Activated CD4-positive, alpha-beta T cell treated with anti-CD3 and anti-CD28 coated beads for 48 hours (primary cell): ENCODE measurements at regions not wholly inside any gene's neighbourhood (a gene's known extent, or its start where the extent isn't known, plus 50 kb on each side); places are given as distances from the start of the nearest gene placed in this dataset.

Source experiments
- DNase-seq: peaks from one replicate; pipeline ENCODE4 v3.0.0-alpha.2; 2020

DNA sequence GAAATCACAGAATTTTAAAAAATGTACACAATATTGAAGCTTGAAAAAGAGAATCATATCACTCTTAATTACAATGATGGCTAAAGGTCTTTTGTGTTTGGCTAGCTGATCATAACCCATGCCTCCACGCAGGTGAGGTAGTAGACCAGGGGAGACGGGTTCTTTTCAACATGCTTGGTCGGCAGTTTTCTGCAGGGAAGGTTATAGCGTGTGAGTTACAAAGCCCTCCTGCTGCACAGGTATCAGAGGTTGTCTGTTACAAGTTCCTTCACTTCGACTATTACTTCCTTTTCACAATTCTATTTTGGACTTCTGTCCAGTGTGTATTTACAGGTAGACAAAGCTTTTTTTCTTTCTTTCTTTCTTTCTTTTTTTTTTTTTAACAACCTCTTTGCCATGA is 127.1 kb upstream of the PRPS1L1 start:
- no peak for DNase-seq

DNA sequence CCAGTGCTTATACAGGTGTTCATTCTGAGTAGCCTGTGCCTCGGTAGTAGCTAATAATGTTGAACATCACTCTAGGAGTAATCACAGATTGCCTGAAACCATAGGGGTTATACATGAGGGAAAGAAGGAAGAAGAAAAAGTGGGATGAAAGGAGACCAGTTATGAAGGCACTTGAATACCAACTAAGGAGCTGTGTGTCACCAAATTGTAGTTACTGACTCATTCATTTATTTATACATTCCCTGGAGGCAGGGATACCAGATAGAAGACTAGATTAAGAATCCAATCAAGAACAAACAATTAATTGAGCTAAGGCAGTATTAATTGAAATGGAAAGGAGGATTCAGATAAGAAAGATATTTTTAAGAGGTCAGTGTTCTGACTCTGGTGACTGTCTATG is 129.6 kb upstream of the PRPS1L1 start:
- DNase-seq = no peak

DNA sequence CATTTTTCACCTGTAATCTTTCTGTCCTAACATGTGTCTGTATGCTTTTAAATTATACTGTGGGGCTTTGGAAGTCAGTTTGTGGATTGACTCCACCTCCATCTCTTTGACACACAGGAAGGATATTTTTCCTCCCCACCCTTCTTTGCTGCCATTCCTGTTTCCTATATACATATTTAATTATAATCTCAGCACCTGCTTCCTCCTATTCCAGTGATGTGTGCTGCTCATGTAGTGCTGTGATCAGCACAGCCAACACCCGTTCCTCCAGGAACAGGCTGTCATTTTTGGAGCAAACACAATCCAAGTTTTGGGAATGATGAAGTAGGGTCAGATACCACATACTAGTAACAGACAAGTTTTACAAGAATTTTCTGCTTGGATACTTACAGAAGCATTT is 135.0 kb upstream of the PRPS1L1 start:
- DNase-seq = no peak

DNA sequence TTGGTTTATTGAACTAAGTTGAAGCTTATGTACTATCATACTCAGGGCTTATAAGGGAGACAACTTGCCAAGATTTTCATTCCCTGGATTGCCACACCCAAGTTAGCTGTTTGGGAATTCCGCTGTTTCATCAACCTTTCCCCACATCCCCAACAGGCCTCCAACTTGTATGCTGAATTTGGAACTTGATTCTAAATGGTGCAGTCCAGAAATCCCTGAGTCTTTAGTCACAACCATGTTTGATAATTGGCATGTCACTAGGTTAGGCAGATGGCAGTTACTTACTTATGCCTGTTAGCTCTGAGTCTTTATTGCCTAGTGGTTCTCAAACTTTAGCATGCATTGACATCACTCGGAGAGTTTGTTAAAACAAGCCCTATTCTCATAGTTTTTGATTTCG is 135.4 kb upstream of the PRPS1L1 start:
- DNase-seq = no peak

DNA sequence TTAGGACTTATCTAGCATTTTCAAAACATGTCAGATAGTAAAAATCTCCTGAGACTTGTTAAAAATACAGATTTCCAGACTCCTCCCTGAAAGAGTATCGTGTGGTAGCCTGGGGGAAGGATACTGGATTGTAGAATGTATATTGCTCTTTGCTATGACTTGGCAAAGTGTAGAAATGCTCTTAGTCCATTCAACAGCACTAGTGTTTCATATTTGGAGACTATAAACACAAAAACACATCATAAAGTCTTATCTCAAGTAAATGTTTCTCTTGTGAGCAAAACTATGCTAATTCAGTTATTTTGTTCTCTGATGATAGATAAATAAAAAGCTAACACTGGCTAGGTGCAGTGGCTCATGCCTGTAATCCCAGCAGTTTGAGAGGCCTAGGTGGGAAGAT is 137.5 kb upstream of the PRPS1L1 start:
- no peak for DNase-seq

DNA sequence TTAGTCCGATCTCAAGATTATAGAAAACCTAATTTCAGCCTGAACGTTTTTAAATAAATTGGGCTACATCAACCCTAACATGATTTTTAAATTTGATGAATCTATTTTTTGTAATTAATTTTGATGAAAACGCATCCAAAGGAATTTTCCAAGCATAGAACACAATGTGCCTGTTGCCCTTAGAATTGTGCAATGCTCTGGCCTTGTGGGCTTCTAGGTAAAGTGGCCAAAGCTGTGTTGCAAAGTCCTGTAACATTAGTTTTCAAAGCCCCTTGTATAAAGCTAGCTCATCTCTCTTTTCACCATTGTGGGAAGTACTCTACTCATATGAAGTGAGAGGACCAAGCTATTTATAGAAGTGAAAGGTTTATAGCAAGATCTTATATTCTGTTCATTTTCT is 138.4 kb upstream of the PRPS1L1 start:
- no peak for DNase-seq

DNA sequence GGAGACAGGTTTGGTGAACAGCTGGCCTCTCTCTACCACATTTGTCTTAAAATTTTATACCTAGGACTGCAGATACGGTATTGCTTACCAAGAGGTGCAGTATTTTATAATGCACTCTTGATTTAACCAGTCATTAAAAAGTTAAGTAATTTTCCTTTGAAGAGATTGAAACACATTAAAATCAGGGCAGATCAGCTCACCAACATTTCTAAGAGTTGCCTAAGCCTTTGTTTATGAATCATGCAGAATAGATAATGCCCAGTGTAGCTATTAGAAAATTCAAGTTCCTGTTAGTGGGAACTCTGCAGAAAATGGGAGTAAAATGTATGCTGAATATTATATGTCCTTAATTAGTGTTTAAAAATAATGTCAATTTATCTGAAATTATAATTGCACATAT is 140.2 kb upstream of the PRPS1L1 start:
- no peak for DNase-seq

DNA sequence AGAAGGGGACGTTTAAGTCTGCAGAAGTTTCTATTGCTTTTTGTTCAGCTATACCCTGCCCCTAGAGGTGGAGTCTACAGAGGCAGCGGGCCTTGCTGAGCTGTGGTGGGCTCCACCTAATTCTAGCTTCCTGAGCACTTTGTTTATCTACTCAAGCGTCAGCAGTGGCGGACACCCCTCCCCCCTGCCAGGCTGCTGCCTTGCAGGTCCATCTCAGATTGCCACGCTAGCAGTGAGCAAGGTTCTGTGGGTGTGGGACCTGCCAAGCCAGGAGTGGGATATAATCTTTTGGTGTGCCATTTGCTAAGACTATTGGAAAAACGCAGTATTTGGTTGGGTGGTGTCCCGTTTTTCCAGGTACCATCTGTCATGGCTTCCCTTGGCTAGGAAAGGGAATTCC is 147.3 kb upstream of the PRPS1L1 start:
- no peak for DNase-seq

DNA sequence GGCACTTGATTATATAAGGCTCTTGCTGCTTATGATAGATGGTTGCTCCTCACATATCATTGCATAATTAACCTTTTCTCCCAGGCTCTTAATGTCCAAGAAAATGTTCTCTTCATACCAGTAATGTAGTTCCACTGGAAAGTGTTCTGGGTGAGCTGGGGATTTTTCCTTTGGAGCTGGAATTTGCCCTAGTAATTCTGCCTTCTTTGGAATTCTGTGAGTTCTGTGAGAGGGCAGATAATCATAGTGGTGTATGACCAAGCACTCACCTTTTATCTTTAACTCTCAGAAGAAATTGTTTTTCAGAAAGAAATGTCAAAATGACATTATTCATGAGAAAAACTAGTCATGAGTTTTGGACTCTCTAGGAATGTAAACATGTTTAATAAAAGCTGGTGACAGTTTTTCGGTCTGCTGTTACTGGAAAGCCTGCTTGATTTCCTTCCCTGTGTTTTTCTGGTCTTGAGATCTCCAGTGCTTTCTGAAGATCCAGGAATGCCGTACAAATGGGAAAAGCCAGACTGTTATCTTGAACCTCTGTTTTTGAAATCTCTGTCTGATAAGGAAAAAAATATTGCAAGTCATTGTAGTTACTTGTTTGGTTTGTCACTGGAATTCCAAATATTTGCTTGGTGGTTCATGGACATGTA is 148.3 kb upstream of the PRPS1L1 start:
- DNase-seq = no peak

DNA sequence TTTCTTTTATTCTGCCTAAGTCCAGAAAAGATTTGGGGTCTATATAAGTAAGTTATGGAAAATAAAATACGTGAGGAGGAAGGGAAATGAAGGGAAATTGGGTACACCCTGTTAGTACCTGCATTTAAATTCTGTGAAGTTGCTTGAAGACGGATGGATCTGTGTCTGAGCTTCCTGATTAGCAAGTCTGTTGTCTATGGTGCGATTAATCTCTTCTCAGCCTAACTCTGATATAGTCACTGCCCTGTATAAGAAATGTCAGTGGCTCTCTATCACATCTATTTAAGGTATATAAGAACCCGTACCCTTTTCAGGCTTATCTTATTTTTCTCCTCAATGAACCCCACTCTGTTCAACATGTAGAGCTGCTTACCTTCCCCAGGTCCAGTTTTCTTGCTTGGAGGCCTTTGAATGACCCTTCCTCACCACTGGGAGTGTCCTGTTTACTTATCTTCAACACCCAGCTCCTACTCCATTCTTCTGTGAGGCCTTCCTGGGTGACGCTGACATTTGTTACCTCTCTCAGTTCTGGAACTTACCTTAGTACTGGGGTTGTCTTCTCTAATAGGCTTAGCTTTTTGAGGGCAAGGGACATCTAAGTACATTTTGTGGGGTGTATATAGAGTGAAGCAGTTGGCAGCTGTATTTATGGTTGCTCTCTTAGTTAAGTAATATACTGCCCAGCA is 149.6 kb upstream of the PRPS1L1 start:
- no peak for DNase-seq

DNA sequence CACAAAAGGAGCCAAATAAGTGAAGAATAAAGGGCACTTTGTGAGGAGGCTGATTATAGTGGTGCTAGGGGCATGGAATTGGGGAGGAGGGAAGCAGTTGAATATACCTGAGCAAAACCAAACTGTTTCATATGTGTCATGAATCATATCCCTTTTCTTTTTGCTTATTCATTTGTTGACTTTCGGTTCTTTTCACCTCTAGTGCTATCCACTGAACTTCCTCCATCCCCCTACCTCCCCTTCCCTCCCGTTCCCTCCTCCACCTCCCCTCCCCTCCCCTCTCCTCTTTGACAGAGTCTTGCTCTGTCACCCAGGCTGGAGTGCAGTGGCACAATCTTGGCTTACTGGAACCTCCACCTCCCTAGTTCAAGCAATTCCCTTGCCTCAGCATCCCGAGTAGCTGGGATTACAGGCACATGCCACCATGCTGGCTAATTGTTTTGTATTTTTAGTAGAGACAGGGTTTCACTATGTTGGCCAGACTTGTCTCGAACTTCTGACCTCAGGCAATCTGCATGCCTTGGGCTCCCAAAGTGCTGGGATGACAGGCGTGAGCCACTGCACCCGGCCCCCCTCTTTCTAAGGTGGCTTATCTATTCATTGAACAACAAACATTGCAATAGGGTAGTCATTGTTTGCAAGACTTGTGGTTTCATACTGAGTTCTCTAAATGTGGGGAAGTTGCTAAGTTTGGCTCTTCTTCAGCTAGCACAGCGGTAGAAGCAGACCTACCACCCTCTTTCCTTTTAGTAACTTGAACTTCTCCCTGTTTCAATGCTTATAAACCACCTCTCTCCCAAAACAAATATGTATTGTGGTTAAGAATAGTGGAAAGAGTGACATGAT is 150.4 kb upstream of the PRPS1L1 start:
- DNase-seq = peak; percentile 12

DNA sequence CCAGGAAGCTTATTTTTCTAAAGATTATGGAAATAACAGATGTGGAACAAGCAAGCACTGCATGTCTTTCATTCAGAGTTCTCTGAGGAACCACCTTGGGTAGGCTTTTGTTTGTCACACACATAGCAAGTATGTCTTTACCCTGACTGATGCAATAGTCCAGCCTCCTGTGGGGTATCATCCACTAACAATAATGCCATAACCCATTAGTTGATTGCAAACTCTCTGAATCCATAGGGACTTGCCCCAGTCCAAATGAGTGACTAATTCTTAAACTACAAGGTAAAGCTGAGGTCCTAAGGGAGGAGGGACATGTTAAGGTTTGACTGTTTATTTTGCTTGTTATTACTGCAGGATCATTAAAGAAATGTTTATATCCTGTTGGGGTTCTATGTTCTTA is 151.4 kb upstream of the PRPS1L1 start:
- no peak for DNase-seq

DNA sequence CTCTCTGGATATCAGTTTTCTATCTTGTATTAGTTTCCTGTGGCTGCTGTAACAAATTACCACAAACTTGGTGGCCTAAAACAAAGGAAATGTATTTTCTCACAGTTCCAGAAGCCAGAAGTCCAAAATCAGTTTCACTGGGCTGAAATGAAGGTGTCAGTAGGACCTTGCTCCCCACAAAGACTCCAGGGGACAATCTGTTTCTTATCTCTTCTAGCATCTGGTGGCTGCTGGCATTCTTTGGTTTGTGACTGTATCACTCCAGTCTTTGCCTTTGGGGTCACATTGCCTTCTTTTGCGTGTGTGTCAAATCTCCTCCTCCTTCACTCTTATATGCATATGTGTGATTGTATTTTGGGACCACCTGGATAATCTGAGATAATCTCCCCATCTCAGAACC is 153.0 kb upstream of the PRPS1L1 start:
- DNase-seq = no peak

DNA sequence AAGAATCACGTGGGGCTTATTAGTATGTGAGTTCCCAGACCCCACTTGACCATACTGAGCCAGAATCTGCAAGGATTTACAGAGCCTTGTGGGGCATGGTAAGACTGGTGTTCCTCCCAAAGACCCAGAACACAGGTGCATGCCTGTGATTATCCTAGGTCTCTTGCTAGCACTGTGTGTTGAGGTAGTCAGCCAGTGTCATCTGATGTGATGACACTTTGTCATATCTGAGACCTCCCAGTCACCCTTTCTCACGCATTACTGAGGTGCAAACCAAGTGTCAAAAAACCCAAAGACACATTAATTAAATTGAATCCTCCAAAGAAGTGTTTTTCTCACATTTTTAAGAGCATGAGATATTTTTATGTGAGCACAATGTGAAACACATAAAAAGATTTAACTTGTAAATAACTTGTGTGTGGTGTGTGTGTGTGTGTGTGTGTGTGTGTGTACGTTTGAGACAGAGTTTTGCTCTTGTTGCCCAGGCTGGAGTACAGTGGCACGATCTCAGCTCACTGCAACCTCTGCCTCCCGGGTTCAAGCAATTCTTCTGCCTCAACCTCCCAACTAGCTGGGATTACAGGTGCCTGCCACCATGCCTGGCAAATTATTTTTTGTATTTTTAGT is 162.0 kb upstream of the PRPS1L1 start:
- DNase-seq = no peak

DNA sequence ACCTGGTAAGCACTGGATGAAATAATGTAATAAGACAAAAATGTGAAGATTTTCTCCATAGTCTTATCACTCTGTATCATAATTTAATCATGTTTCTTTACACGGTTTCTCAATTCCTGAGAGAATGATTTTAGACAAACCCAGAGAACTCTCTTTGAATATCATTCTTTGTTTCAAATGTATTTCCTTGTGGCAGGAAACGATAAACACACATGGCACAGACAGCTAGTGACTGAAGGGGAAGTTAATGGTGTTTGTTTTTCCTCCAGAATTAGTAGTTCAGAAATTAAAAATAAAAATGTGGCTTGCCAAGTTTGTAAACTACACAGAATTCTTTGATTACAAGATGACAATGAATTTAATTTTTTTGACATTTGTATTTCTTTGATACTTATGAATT is 163.7 kb upstream of the PRPS1L1 start:
- DNase-seq = no peak

DNA sequence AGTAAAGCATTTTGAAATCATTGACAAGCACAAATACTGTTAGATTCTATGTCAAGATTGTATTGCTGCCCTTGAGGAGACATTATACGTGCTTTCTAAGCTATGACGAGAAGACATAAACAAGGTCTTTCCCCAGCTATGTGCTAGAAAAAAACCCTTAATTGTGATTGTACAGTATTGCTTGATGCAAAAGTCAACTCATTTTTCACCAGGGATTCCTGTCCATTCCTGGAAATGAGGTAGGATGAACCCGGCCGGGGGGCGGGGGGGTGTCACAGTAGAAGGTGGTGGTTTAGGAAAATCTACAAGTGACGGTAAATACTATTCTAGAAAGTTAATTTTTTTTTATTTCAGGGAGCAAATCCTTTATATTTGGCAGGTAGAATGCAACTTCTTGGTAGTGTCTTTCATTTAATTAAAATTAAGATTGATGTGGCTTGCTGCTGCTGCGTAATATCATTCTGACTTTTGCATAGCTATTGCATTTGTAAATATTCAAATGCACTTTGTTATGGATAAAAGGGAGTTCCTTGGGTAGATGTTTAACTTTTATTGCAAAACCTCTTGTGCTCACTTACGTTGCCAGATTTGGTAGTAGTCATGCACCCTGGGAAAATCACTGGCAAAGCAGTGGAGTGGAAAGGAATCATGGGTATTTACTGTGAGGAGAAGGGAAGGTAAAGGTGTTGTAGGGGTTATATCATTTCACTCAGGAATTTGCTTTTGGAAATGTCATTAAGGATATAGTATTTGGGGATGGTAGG is 164.4 kb upstream of the PRPS1L1 start:
- DNase-seq = no peak

DNA sequence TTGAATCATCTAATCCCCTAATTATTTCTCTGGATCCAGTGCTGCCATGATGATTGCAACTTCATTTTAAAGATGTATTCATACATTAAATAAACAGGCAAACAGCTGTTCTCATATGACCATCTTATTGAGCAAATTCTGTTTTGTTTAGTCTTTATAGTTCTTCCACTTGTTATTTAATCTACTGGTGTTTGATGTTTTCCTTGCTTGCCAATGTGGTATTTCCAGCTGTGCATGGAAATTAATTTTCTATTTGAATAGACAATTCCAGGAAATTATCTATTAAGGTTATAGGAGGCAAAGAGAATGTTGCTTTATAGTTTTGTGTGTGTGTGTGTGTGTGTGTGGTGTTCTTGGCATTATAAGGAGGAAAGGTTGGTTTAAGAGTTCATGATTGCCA is 167.0 kb upstream of the PRPS1L1 start:
- DNase-seq = no peak

DNA sequence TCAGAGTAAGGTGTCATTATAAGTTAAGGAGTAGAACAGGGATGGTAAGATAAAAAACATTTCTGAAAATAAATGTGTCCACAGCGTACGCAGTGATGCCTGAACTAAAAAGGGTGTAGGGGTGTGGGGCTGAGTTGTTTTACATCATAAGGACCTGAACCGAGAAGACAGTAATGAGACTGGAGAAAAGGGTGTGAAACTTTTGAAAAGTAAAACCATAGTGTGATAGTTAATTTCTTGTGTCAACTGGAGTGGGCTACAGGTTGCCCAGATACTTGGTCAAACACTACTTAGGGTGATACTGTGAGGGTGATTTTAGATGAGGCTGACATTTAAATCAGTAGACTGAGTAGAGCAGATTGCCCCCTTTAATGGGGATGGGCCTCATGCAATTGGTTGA is 169.0 kb upstream of the PRPS1L1 start:
- DNase-seq = no peak

DNA sequence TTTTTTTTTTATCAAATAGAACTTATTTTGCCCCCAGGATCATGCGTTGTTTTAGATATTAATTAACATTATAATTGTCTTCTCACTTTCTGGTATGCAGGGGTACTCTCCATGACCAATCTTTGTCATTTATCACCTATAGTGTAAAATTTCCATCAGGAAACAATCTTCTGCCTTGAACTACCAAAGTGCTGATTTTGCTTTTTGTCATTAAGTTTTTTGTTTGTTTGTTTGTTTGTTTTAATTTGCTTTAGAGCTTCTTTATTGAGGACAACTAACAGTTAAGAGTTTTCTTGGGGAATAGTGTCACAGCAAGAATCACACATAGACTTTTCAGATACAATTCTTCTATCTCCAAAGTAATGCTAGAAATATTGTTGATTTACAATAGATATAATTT is 171.2 kb upstream of the PRPS1L1 start:
- DNase-seq = no peak

DNA sequence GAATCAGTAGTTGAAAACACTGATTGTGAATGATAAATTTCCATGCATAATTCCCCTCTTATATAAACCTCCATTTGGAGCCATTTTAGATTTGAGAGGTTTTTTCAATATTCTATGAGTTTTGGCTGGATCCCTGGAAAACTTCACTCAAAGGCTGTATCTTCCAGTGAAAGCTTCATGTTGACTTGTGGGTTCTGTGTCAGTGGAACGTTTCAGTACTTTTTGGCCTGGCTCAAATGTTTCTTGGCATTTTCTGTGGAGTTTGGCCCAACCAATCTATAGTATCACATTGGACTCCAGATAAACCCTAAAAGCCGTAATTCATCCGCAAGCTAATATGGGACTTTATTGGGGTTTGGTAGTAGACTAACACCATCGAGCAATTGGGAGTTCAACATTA is 172.6 kb upstream of the PRPS1L1 start:
- no peak for DNase-seq

DNA sequence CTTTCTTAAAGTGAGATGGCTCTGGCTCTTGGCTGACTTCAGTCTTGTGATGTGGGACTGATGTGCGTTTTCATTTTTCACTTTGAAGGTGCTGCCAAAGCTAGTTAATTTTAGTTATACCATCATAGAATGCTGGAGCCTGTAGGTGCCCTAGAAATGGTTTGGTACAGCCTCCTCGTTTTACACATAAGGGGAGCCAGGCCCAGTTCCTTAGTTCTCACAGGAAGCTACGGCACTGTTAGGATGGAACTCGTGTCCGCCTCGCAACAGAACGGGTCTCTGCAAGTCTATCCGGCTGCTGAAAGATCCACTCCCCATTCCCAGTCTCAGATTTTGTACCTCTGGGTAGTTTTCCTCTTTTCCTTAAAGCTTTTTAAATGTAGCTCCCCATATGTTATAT is 173.2 kb upstream of the PRPS1L1 start:
- no peak for DNase-seq

DNA sequence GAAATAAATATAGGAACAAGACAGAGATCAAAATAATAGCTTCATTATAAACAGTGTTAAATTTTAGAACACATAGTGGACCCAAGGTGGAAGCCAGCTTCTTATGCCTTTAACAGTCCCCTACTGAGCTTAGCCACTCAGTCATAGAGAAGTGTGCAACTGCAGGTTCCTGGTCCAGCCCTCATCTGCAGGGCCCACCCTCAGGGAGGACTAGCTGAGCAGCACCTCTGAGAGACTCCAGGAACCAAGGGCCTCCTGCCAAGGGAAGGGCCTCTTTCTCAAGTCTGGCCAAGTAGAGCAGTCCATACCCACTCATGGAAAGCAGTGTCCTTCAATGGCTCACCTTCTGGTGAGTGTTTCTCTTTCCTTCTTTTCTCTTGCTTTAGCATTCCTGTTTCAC is 173.7 kb upstream of the PRPS1L1 start:
- no peak for DNase-seq
